Activated CD4-positive, alpha-beta T cell treated with anti-CD3 and anti-CD28 coated beads, Interleukin-2, amount 10 ng/mL, durations not matched to agents 24 days and 14 days (primary cell): ENCODE measurements at regions not wholly inside any gene's neighbourhood (a gene's known extent, or its start where the extent isn't known, plus 50 kb on each side); places are given as distances from the start of the nearest gene placed in this dataset.

ENCODE experiments used
- DNase-seq: peaks from one replicate; pipeline ENCODE4 v3.0.0; 2022
- H3K27ac Mint-ChIP-seq: one replicate; pipeline ENCODE4 v1.8.0; 2022; ENCODE audit warnings: mild to moderate bottlenecking, mixed read lengths
- H3K27me3 Mint-ChIP-seq: one replicate; pipeline ENCODE4 v1.8.0; 2022; ENCODE audit warnings: mixed read lengths
- H3K36me3 Mint-ChIP-seq: one replicate; pipeline ENCODE4 v1.8.0; 2022; ENCODE audit warnings: low read depth, mild to moderate bottlenecking, mixed read lengths
- H3K4me1 Mint-ChIP-seq: one replicate; pipeline ENCODE4 v1.8.0; 2021; ENCODE audit warnings: mixed read lengths
- H3K4me3 Mint-ChIP-seq: one replicate; pipeline ENCODE4 v1.8.0; 2022; ENCODE audit warnings: mild to moderate bottlenecking, moderate library complexity, mixed read lengths
- H3K9me3 Mint-ChIP-seq: one replicate; pipeline ENCODE4 v1.8.0; 2021; ENCODE audit warnings: mixed read lengths
- intact Hi-C: fragments of 100-400 bp; cut with micrococcal nuclease; formaldehyde crosslinking; loops from one replicate; pipeline ENCODE4 v1.15.1; 2023

GRCh38 chr1:212533148-212533517, 75.4 kb upstream of the ATF3 start:
- no peaks in the 10 kb centered on the region for H3K36me3 Mint-ChIP-seq
- intact Hi-C loops: no loop called here

DNA sequence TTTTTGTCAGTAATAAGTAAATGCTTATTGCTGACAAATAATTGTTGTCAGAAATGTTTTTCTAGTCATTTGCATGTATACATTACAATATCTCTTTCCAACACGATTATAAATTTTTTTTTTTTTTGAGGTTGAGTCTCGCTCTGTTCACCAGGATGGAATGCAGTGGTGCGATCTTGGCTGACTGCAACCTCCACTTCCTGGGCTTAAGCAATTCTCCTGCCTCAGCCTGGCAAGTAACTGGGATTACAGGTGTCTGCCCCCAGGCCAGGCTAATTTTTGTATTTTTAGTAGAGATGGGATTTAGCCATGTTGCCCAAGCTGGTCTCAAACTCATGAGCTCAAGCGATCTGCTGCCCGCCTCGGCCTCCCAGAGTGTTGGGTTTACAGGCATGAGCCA, 72.0 kb upstream of the ATF3 start:
- Mint-ChIP-seq H3K4me1 (peaks cover 2% of the 10 kb centered on the region), H3K9me3 (no peaks in the 10 kb centered on the region), H3K36me3 (no peaks in the 10 kb centered on the region), H3K27ac (no peak overlapping the region), H3K4me3 (no peak overlapping the region), H3K27me3 (peaks cover 23% of the 10 kb centered on the region)
- no peak for DNase-seq
- intact Hi-C loops: no loop called here

More at GRCh38 chr1:212533148-212533517, 75.4 kb upstream of the ATF3 start:
- no peak overlapping the region for H3K4me3 Mint-ChIP-seq
- peaks cover 2% of the 10 kb centered on the region for H3K4me1 Mint-ChIP-seq
- DNase-seq: no peak
- no peak overlapping the region for H3K27ac Mint-ChIP-seq
- H3K9me3 Mint-ChIP-seq: no peaks in the 10 kb centered on the region
- H3K27me3 Mint-ChIP-seq: peaks cover 41% of the 10 kb centered on the region

GRCh38 chr1:212537610-212538009, 71.0 kb upstream of the ATF3 start:
- Mint-ChIP-seq H3K9me3 (no peaks in the 10 kb centered on the region), H3K27me3 (peaks cover 16% of the 10 kb centered on the region), H3K4me1 (peaks cover 2% of the 10 kb centered on the region), H3K36me3 (no peaks in the 10 kb centered on the region), H3K4me3 (no peak overlapping the region), H3K27ac (no peak overlapping the region)
- DNase-seq: no peak
- intact Hi-C loops: no loop called here

DNA sequence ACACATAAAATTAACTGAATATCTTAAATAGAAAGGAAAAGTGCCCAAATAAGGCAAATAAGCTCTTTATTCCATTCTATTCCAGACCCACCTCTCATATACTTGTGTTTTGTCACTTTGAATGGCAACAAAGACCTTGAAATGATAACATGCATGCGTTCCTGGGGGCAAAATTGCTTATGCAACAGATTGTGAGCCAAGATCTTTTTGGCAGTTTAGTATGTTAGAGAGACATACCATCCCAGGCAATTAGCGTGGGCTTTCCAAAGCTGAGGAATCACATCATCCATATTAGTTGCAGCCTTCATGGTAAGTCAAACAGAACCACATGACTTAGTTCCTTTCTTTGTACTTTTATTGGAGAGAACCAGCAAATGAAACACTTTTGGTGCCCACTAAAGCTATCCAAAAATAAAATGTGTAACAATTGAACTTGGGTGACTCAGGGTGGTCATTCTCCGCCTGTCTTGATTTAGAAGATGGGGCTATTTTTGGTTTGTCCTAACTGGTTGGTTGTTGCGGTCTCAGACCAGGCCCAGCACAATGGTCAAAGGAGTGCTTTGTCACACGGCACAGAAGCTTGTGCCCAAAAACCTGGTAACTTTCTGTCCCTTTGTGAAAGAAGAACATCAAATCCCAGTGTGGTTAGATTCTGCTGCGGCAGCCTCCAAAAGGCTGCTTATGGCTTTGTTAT, 68.7 kb upstream of the ATF3 start:
- intact Hi-C loops: no loop called here
- no peak overlapping the region for H3K27ac Mint-ChIP-seq
- H3K36me3 Mint-ChIP-seq: no peaks in the 10 kb centered on the region
- H3K27me3 Mint-ChIP-seq: peaks cover 19% of the 10 kb centered on the region
- no peak overlapping the region for H3K4me3 Mint-ChIP-seq
- no peaks in the 10 kb centered on the region for H3K4me1 Mint-ChIP-seq
- no peak for DNase-seq
- H3K9me3 Mint-ChIP-seq: no peaks in the 10 kb centered on the region

- H3K9me3 Mint-ChIP-seq: no peaks in the 10 kb centered on the region
- H3K27ac Mint-ChIP-seq: no peak overlapping the region
- no peak overlapping the region for H3K4me3 Mint-ChIP-seq
- intact Hi-C loops: no loop called here
- no peak for DNase-seq
- H3K27me3 Mint-ChIP-seq: peaks cover 26% of the 10 kb centered on the region
- H3K4me1 Mint-ChIP-seq: no peaks in the 10 kb centered on the region
- no peaks in the 10 kb centered on the region for H3K36me3 Mint-ChIP-seq
These were observed 65.8 kb upstream of the ATF3 start for GRCh38 chr1:212542761-212543187.

DNA sequence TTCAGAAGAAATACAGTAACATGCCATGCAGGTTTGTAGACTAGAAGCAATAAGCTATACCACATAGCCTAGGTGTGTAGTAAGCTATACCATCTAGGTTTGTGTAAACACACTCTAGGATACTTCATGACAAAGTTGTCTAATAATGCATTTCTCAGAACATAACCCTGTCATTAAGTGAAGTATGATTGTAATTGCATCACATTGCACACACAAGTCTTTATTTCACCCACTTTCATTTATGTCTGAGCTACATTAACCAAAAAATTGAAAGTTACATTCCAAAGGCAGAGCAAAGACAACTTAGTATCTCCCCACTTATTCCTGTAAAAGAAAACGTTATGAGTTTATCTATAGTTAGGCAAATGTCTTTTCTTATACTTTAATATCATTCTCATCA, 64.5 kb upstream of the ATF3 start:
- H3K27me3 Mint-ChIP-seq: peaks cover 27% of the 10 kb centered on the region
- H3K36me3 Mint-ChIP-seq: no peaks in the 10 kb centered on the region
- intact Hi-C loops: no loop called here
- H3K27ac Mint-ChIP-seq: no peak overlapping the region
- no peak overlapping the region for H3K4me3 Mint-ChIP-seq
- H3K9me3 Mint-ChIP-seq: no peaks in the 10 kb centered on the region
- DNase-seq: no peak
- H3K4me1 Mint-ChIP-seq: no peaks in the 10 kb centered on the region

- Mint-ChIP-seq H3K4me3 (no peak overlapping the region), H3K9me3 (no peaks in the 10 kb centered on the region), H3K4me1 (no peaks in the 10 kb centered on the region), H3K36me3 (no peaks in the 10 kb centered on the region), H3K27ac (no peak overlapping the region), H3K27me3 (peaks cover 38% of the 10 kb centered on the region)
- intact Hi-C loops: no loop called here
- DNase-seq: no peak
These were observed 62.5 kb upstream of the ATF3 start for GRCh38 chr1:212545941-212546635.

DNA sequence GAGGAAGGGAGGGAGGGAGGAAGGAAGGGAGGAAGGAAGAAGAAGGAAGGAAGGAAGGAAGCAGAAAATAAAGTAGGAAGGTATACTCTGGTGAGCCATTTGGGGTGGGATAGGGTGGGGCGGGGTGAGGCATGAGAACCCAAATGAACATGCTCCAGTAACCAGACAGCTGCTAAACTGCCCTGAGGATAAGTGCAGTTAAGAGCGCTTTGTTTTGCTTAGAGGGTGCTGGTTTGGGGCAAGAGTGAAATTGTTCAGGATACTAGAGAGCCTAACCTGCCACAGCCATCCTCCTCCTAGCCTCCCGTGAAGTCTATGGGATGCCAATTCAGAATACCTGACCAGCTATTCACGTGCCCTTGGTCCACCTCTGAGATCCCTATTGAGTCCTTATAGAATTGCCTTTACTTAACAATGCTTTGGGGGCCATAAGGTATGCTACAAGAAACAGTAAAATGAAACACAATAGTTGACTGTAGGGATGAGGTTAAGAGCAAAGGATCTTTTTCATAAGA, 59.0 kb upstream of the ATF3 start:
- H3K27ac Mint-ChIP-seq: no peak overlapping the region
- no peaks in the 10 kb centered on the region for H3K9me3 Mint-ChIP-seq
- intact Hi-C loops: no loop called here
- no peaks in the 10 kb centered on the region for H3K36me3 Mint-ChIP-seq
- DNase-seq: peak; percentile 43
- H3K27me3 Mint-ChIP-seq: peaks cover 55% of the 10 kb centered on the region
- H3K4me3 Mint-ChIP-seq: no peak overlapping the region
- no peaks in the 10 kb centered on the region for H3K4me1 Mint-ChIP-seq

DNA sequence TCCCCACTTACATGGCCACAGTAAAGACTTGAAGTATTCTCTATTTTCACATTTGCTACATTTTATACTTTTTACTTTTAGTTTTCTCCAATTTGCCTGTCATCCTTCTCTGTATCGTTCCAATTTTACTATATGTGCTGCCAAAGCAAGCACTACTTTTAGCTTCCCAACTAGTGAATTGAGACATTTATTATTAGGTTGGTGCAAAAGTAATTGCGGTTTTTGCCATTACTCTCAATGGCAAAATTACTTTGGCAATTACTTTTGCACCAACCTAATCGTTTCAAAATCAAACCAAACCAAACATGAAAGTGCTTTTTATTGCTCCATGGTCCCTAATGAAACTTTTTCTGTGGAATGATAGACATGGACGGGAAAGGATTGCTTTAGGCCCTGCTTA, 56.6 kb upstream of the ATF3 start:
- no peaks in the 10 kb centered on the region for H3K36me3 Mint-ChIP-seq
- peaks cover 57% of the 10 kb centered on the region for H3K27me3 Mint-ChIP-seq
- intact Hi-C loops: no loop called here

DNA sequence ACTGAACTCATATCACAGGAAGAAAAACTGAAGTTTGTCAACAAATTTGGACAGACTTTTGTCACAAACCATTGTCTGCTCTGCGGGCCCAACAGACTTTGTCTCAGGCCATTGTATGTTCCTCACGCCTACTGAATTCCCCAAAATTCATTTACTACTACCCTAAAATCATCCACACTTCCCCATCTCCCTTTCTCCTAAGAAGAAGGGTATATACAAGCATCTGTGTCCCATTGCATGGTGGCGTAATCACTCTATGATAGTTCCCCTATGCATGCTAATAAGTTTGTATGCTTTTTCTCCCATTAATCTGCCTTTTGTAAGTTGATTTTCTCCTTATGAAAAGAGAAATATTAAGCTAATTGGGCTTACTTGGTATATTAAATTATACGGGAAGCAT, 54.9 kb upstream of the ATF3 start:
- no peak for DNase-seq
- peaks cover 66% of the 10 kb centered on the region for H3K27me3 Mint-ChIP-seq
- no peak overlapping the region for H3K27ac Mint-ChIP-seq
- intact Hi-C loops: no loop called here
- H3K4me3 Mint-ChIP-seq: no peak overlapping the region
- peaks cover 4% of the 10 kb centered on the region for H3K9me3 Mint-ChIP-seq
- peaks cover 4% of the 10 kb centered on the region for H3K4me1 Mint-ChIP-seq
- no peaks in the 10 kb centered on the region for H3K36me3 Mint-ChIP-seq

More for the DNA sequence above, 56.6 kb upstream of the ATF3 start:
- Mint-ChIP-seq H3K9me3 (no peaks in the 10 kb centered on the region), H3K27ac (no peak overlapping the region), H3K4me3 (no peak overlapping the region), H3K4me1 (no peaks in the 10 kb centered on the region)
- DNase-seq: peak; percentile 18

DNA sequence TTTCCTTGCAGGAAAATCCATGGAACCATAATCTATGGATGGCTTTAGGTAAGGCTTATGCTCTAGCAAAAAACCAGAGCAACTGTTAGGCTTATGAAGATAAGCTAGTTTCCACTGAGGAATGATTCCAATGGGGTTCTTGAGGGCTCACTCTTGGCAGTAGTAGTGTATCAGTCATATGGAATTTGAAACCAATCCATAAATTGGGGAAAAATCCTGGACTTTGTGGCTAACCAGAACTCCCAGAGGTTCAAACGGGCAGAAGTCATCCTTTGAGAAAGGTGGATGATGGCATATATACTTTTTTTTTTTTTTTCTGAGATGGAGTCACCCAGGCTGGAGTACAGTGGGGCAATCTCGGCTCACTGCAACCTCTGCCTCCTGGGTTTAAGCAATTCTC, 54.2 kb upstream of the ATF3 start:
- H3K4me1 Mint-ChIP-seq: peaks cover 7% of the 10 kb centered on the region
- H3K27ac Mint-ChIP-seq: no peak overlapping the region
- H3K9me3 Mint-ChIP-seq: peaks cover 8% of the 10 kb centered on the region
- H3K4me3 Mint-ChIP-seq: no peak overlapping the region
- H3K36me3 Mint-ChIP-seq: no peaks in the 10 kb centered on the region
- DNase-seq: peak; percentile 40
- intact Hi-C loops: no loop called here
- peaks cover 64% of the 10 kb centered on the region for H3K27me3 Mint-ChIP-seq

- DNase-seq: peak; percentile 22
- intact Hi-C loops: no loop called here
- Mint-ChIP-seq H3K4me3 (no peak overlapping the region), H3K4me1 (peaks cover 7% of the 10 kb centered on the region), H3K36me3 (no peaks in the 10 kb centered on the region), H3K9me3 (peaks cover 8% of the 10 kb centered on the region), H3K27ac (no peak overlapping the region), H3K27me3 (peaks cover 56% of the 10 kb centered on the region)
These were observed 53.1 kb upstream of the ATF3 start for GRCh38 chr1:212555426-212555825.

DNA sequence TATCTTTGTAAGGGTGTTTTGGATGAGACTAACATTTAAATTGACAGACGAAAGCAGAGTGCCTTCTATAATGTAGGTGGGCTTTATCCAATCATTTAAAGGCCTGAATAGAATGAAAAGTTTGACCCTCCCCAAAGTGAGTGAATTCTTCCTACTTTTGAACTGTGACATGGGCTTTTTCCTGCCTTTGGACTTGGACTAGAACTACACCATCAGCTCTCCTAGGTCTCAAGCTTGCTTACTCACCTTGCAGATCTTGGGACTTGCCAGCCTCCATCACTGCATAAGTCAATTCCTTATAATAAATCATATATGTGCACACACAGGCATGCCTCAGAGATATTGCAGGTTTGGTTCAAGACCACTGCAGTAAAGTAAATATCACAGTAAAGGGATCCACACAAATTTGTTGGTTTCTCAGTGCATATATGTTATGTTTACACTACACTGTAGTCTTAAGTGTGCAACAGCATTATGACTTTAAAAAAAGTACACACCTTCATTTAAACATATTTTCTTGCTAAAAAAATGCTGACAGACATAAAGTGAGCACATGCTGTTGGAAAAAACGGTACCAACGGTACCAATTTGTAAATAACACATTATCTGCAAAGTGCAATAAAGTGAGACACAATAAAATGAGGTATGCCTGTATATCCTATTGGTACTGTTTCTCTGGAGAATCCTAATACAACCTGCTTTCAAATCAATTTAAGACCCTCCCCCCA, 51.6 kb upstream of the ATF3 start:
- Mint-ChIP-seq H3K27ac (no peak overlapping the region), H3K36me3 (no peaks in the 10 kb centered on the region), H3K4me1 (peaks cover 7% of the 10 kb centered on the region), H3K27me3 (peaks cover 43% of the 10 kb centered on the region), H3K9me3 (peaks cover 8% of the 10 kb centered on the region), H3K4me3 (no peak overlapping the region)
- intact Hi-C loops: no loop called here
- DNase-seq: peak; percentile 53
